ENCODE measurements at regions not wholly inside any gene's neighbourhood (a gene's known extent, or its start where the extent isn't known, plus 50 kb on each side); places are given as distances from the start of the nearest gene placed in this dataset.

- DNase-seq = no peak
Observed at GRCh38 chr4:89541998-89542397, 234.4 kb upstream of the GPRIN3 start.

GRCh38 chr4:89539797-89540711, 232.5 kb upstream of the GPRIN3 start:
- no peak for DNase-seq

GRCh38 chr4:89539374-89539773, 231.8 kb upstream of the GPRIN3 start:
- no peak for DNase-seq

- DNase-seq = no peak
Observed at GRCh38 chr4:89538886-89539285, 231.3 kb upstream of the GPRIN3 start.

- no peak for DNase-seq
Observed at GRCh38 chr4:89538171-89538570, 230.6 kb upstream of the GPRIN3 start.

GRCh38 chr4:89537281-89537680, 229.7 kb upstream of the GPRIN3 start:
- DNase-seq = no peak

- no peak for DNase-seq
Observed at GRCh38 chr4:89535251-89535650, 227.7 kb upstream of the GPRIN3 start.

- no peak for DNase-seq
Observed at GRCh38 chr4:89534356-89534755, 226.8 kb upstream of the GPRIN3 start.

GRCh38 chr4:89531932-89532640, 224.5 kb upstream of the GPRIN3 start:
- no peak for DNase-seq

GRCh38 chr4:89528526-89529133, 221.0 kb upstream of the GPRIN3 start:
- no peak for DNase-seq

- DNase-seq = no peak
Observed at GRCh38 chr4:89521826-89522225, 214.2 kb upstream of the GPRIN3 start.

GRCh38 chr4:89519771-89520320, 212.2 kb upstream of the GPRIN3 start:
- no peak for DNase-seq

GRCh38 chr4:89518259-89518658, 210.7 kb upstream of the GPRIN3 start:
- no peak for DNase-seq

GRCh38 chr4:89514811-89515210, 207.2 kb upstream of the GPRIN3 start:
- no peak for DNase-seq

- no peak for DNase-seq
Observed at GRCh38 chr4:89511776-89512175, 204.2 kb upstream of the GPRIN3 start.

GRCh38 chr4:89509708-89510281, 202.2 kb upstream of the GPRIN3 start:
- DNase-seq = no peak

- DNase-seq = no peak
Observed at GRCh38 chr4:89506866-89507491, 199.4 kb upstream of the GPRIN3 start.

GRCh38 chr4:89502581-89502980, 195.0 kb upstream of the GPRIN3 start:
- no peak for DNase-seq

- no peak for DNase-seq
Observed at GRCh38 chr4:89497517-89498308, 190.1 kb upstream of the GPRIN3 start.

GRCh38 chr4:89496851-89497250, 189.3 kb upstream of the GPRIN3 start:
- DNase-seq = no peak

GRCh38 chr4:89493367-89493766, 185.8 kb upstream of the GPRIN3 start:
- no peak for DNase-seq

GRCh38 chr4:89492581-89493071, 185.0 kb upstream of the GPRIN3 start:
- no peak for DNase-seq
